H1 (cell line): ENCODE measurements at regions not wholly inside any gene's neighbourhood (a gene's known extent, or its start where the extent isn't known, plus 50 kb on each side); places are given as distances from the start of the nearest gene placed in this dataset.

Experiments used
- ATF3 ChIP-seq: IDR thresholded peaks from 2 replicates; pipeline ENCODE4 v1.6.1; 2011; ENCODE audit warnings: low read depth, mild to moderate bottlenecking, low read length; ENCODE audit not compliant: insufficient read depth
- CHD1 ChIP-seq: IDR thresholded peaks from 2 replicates; pipeline ENCODE4 v1.6.1; 2012; ENCODE audit warnings: low read depth, low read length, improper control_type of control experiment
- CHD7 ChIP-seq: fragments of 300-600 bp; sonication (generic); IDR thresholded peaks from 2 replicates; pipeline ENCODE4 v1.7.1; 2012; ENCODE audit warnings: low read length, moderate library complexity, mild to moderate bottlenecking, inconsistent platforms; ENCODE audit not compliant: insufficient replicate concordance
- KDM1A ChIP-seq: fragments of 200-600, 300-600 bp; sonication (generic); IDR thresholded peaks from 2 replicates; pipeline ENCODE4 v1.7.1; 2016; ENCODE audit warnings: mild to moderate bottlenecking, low read length, borderline replicate concordance
- MAFK ChIP-seq: IDR thresholded peaks from 2 replicates; pipeline ENCODE4 v1.6.1; 2012; ENCODE audit warnings: low read depth, mild to moderate bottlenecking, improper control_type of control experiment, low read length
- PHF8 ChIP-seq: fragments of 200-600 bp; sonication (generic); conservative IDR thresholded peaks from 2 replicates; pipeline ENCODE4 v1.7.1; 2012; ENCODE audit warnings: low read depth, mild to moderate bottlenecking, inconsistent platforms, low read length, moderate library complexity
- RNF2 ChIP-seq: fragments of 200-900, 300-1000 bp; sonication (generic); IDR thresholded peaks from 2 replicates; pipeline ENCODE4 v1.7.1; 2016; ENCODE audit warnings: borderline replicate concordance, low read depth, mild to moderate bottlenecking, antibody characterized with exemption, low read length; ENCODE audit not compliant: poor library complexity, severe bottlenecking; ENCODE audit errors: missing control alignments
- SIRT6 ChIP-seq: IDR thresholded peaks from one replicate; pipeline ENCODE4 v1.7.1; 2012; ENCODE audit warnings: low read length, inconsistent platforms
- SRF ChIP-seq: IDR thresholded peaks from 2 replicates; pipeline ENCODE4 v1.6.1; 2011; ENCODE audit warnings: mild to moderate bottlenecking, low read depth, low read length, moderate library complexity
- TBP ChIP-seq: IDR thresholded peaks from 2 replicates; pipeline ENCODE4 v1.6.1; 2011; ENCODE audit warnings: low read depth, low read length, improper control_type of control experiment

GRCh38 chr7:1358376-1359050, 100.8 kb downstream of the MICALL2 start (continued):
- TF ChIP-seq CHD7 (no peak), PHF8 (no peak), TBP (no peak), SIRT6 (no peak), CHD1 (no peak), SRF (no peak), ATF3 (no peak), RNF2 (no peak), MAFK (no peak), KDM1A (no peak)
